ENCODE measurements at regions not wholly inside any gene's neighbourhood (a gene's known extent, or its start where the extent isn't known, plus 50 kb on each side); places are given as distances from the start of the nearest gene placed in this dataset.

DNA sequence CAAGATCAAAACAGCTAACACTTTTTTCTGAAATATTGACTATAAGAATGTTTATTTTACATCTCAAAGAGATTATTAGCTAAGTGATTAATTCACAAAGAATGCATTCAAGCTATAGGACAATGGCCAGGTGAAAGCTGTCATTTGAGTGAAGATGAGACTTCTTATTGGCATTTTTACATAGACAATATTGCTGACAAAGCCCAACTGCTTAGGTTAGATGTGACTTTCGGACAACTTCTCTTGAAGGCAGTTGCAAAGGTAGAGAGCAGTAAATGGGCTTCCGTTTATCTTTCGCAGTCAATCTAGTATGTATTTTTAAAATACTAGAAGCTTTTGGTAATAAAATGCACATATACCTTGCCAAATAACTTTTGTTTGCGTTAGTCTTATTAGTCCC lies 1041.3 kb downstream of the AMY1C start:
- H3K79me2 ChIP-seq (ENCODE audit: insufficient read depth, low read length) = no peaks in the 10 kb centered on the region
- H3K9me3 ChIP-seq (ENCODE audit: insufficient read depth, low read depth, low read length) = no peaks in the 10 kb centered on the region
- no peaks in the 10 kb centered on the region for H3K9me2 ChIP-seq (replicated peaks; ENCODE audit: low read depth, low read length)
- no peak overlapping the region for H3K9ac ChIP-seq (ENCODE audit: low read depth, low read length, poor library complexity, severe bottlenecking)
- H3K4me1 ChIP-seq (ENCODE audit: insufficient read depth, low read length, poor library complexity, severe bottlenecking) = no peaks in the 10 kb centered on the region
- H3K36me3 ChIP-seq (ENCODE audit: insufficient read depth, low read length) = no peaks in the 10 kb centered on the region
- H2AFZ ChIP-seq (ENCODE audit: low read length) = no peak overlapping the region
- H4K20me1 ChIP-seq (ENCODE audit: insufficient read depth, low read length, poor library complexity, severe bottlenecking) = no peaks in the 10 kb centered on the region
- H3K4me3 ChIP-seq (ENCODE audit: low read length, poor library complexity, severe bottlenecking) = no peak overlapping the region
- H3F3A ChIP-seq (ENCODE audit: low read depth) = no peaks in the 10 kb centered on the region
- H3K4me2 ChIP-seq (ENCODE audit: low read depth, low read length, poor library complexity, severe bottlenecking) = no peak overlapping the region
- no peaks in the 10 kb centered on the region for H3K27me3 ChIP-seq (ENCODE audit: insufficient read depth, low read length, poor library complexity, severe bottlenecking)
- no peak for TF ChIP-seq EZH2phosphoT487 (IDR thresholded peaks at IDR 0.05; ENCODE audit: borderline replicate concordance)
- TF ChIP-seq, protein P1, sequence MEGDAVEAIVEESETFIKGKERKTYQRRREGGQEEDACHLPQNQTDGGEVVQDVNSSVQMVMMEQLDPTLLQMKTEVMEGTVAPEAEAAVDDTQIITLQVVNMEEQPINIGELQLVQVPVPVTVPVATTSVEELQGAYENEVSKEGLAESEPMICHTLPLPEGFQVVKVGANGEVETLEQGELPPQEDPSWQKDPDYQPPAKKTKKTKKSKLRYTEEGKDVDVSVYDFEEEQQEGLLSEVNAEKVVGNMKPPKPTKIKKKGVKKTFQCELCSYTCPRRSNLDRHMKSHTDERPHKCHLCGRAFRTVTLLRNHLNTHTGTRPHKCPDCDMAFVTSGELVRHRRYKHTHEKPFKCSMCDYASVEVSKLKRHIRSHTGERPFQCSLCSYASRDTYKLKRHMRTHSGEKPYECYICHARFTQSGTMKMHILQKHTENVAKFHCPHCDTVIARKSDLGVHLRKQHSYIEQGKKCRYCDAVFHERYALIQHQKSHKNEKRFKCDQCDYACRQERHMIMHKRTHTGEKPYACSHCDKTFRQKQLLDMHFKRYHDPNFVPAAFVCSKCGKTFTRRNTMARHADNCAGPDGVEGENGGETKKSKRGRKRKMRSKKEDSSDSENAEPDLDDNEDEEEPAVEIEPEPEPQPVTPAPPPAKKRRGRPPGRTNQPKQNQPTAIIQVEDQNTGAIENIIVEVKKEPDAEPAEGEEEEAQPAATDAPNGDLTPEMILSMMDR (conservative IDR thresholded peaks at IDR 0.05; ENCODE audit: low read length) = no peak

GRCh38 chr1:104794035-104794434 lies 1044.3 kb downstream of the AMY1C start:
- Histone ChIP-seq H3F3A (ENCODE audit: low read depth) (no peaks in the 10 kb centered on the region), H3K36me3 (ENCODE audit: insufficient read depth, low read length) (no peaks in the 10 kb centered on the region), H4K20me1 (ENCODE audit: insufficient read depth, low read length, poor library complexity, severe bottlenecking) (no peaks in the 10 kb centered on the region), H3K27me3 (ENCODE audit: insufficient read depth, low read length, poor library complexity, severe bottlenecking) (no peaks in the 10 kb centered on the region), H3K9me2 (replicated peaks; ENCODE audit: low read depth, low read length) (no peaks in the 10 kb centered on the region), H2AFZ (ENCODE audit: low read length) (no peak overlapping the region), H3K79me2 (ENCODE audit: insufficient read depth, low read length) (no peaks in the 10 kb centered on the region), H3K9me3 (ENCODE audit: insufficient read depth, low read depth, low read length) (no peaks in the 10 kb centered on the region), H3K4me2 (ENCODE audit: low read depth, low read length, poor library complexity, severe bottlenecking) (no peak overlapping the region), H3K4me3 (ENCODE audit: low read length, poor library complexity, severe bottlenecking) (no peak overlapping the region), H3K9ac (ENCODE audit: low read depth, low read length, poor library complexity, severe bottlenecking) (no peak overlapping the region), H3K4me1 (ENCODE audit: insufficient read depth, low read length, poor library complexity, severe bottlenecking) (no peaks in the 10 kb centered on the region)
- TF ChIP-seq EZH2phosphoT487 (IDR thresholded peaks at IDR 0.05; ENCODE audit: borderline replicate concordance) = no peak
- TF ChIP-seq, protein P1 (conservative IDR thresholded peaks at IDR 0.05; ENCODE audit: low read length) = no peak

- H3K9me2 ChIP-seq (replicated peaks; ENCODE audit: low read depth, low read length) = no peaks in the 10 kb centered on the region
- TF ChIP-seq, protein P1 (conservative IDR thresholded peaks at IDR 0.05; ENCODE audit: low read length) = no peak
- no peak for TF ChIP-seq EZH2phosphoT487 (IDR thresholded peaks at IDR 0.05; ENCODE audit: borderline replicate concordance)
- H3F3A ChIP-seq (ENCODE audit: low read depth) = no peaks in the 10 kb centered on the region
- H3K4me1 ChIP-seq (ENCODE audit: insufficient read depth, low read length, poor library complexity, severe bottlenecking) = no peaks in the 10 kb centered on the region
- H3K4me3 ChIP-seq (ENCODE audit: low read length, poor library complexity, severe bottlenecking) = no peak overlapping the region
- H3K79me2 ChIP-seq (ENCODE audit: insufficient read depth, low read length) = no peaks in the 10 kb centered on the region
- H2AFZ ChIP-seq (ENCODE audit: low read length) = no peak overlapping the region
- no peaks in the 10 kb centered on the region for H3K36me3 ChIP-seq (ENCODE audit: insufficient read depth, low read length)
- H4K20me1 ChIP-seq (ENCODE audit: insufficient read depth, low read length, poor library complexity, severe bottlenecking) = no peaks in the 10 kb centered on the region
- no peaks in the 10 kb centered on the region for H3K27me3 ChIP-seq (ENCODE audit: insufficient read depth, low read length, poor library complexity, severe bottlenecking)
- no peak overlapping the region for H3K9ac ChIP-seq (ENCODE audit: low read depth, low read length, poor library complexity, severe bottlenecking)
- H3K4me2 ChIP-seq (ENCODE audit: low read depth, low read length, poor library complexity, severe bottlenecking) = no peak overlapping the region
- no peaks in the 10 kb centered on the region for H3K9me3 ChIP-seq (ENCODE audit: insufficient read depth, low read depth, low read length)
These were observed 1046.2 kb downstream of the AMY1C start for GRCh38 chr1:104795931-104796330.
